ENCODE measurements at regions not wholly inside any gene's neighbourhood (a gene's known extent, or its start where the extent isn't known, plus 50 kb on each side); places are given as distances from the start of the nearest gene placed in this dataset.

- no peak overlapping the region for H3K4me3 ChIP-seq (ENCODE audit: low read depth, low read length)
- H3K4me1 ChIP-seq = no peaks in the 10 kb centered on the region
- H3K27ac ChIP-seq = no peak overlapping the region
- no peak for TF ChIP-seq CTCF (IDR thresholded peaks at IDR 0.05)
- H3K36me3 ChIP-seq (ENCODE audit: control insufficient read depth, insufficient read depth, low read length) = no peaks in the 10 kb centered on the region
- H3K9ac ChIP-seq = no peak overlapping the region
- no peaks in the 10 kb centered on the region for H3K27me3 ChIP-seq (ENCODE audit: control insufficient read depth, insufficient read depth, low read length)
- H2AFZ ChIP-seq = no peak overlapping the region
- no peaks in the 10 kb centered on the region for H3K9me3 ChIP-seq (ENCODE audit: control insufficient read depth, low read length)
- H3K4me2 ChIP-seq (ENCODE audit: low read length) = no peak overlapping the region
- H3K79me2 ChIP-seq = no peaks in the 10 kb centered on the region
Measured at GRCh38 chr5:18792145-18792544, 1157.9 kb downstream of the TAF11L14 start.

- Histone ChIP-seq H3K36me3 (ENCODE audit: control insufficient read depth, insufficient read depth, low read length) (no peaks in the 10 kb centered on the region), H3K4me1 (no peaks in the 10 kb centered on the region)
- no peak for TF ChIP-seq CTCF (IDR thresholded peaks at IDR 0.05)
Measured at GRCh38 chr5:18797222-18797621, 1163.0 kb downstream of the TAF11L14 start.

GRCh38 chr5:18798058-18798457, 1163.8 kb downstream of the TAF11L14 start:
- Histone ChIP-seq H3K27ac (no peak overlapping the region), H3K36me3 (ENCODE audit: control insufficient read depth, insufficient read depth, low read length) (no peaks in the 10 kb centered on the region), H3K4me2 (ENCODE audit: low read length) (no peak overlapping the region), H3K9me3 (ENCODE audit: control insufficient read depth, low read length) (no peaks in the 10 kb centered on the region), H3K9ac (no peak overlapping the region), H3K79me2 (no peaks in the 10 kb centered on the region), H3K27me3 (ENCODE audit: control insufficient read depth, insufficient read depth, low read length) (no peaks in the 10 kb centered on the region), H2AFZ (no peak overlapping the region), H3K4me1 (no peaks in the 10 kb centered on the region), H3K4me3 (ENCODE audit: low read depth, low read length) (no peak overlapping the region)
- TF ChIP-seq CTCF (IDR thresholded peaks at IDR 0.05) = no peak

More at GRCh38 chr5:18797222-18797621, 1163.0 kb downstream of the TAF11L14 start:
- Histone ChIP-seq H3K4me2 (ENCODE audit: low read length) (no peak overlapping the region), H3K27ac (no peak overlapping the region), H3K27me3 (ENCODE audit: control insufficient read depth, insufficient read depth, low read length) (no peaks in the 10 kb centered on the region), H3K9me3 (ENCODE audit: control insufficient read depth, low read length) (no peaks in the 10 kb centered on the region), H2AFZ (no peak overlapping the region), H3K9ac (no peak overlapping the region), H3K4me3 (ENCODE audit: low read depth, low read length) (no peak overlapping the region), H3K79me2 (no peaks in the 10 kb centered on the region)

- H3K4me3 ChIP-seq (ENCODE audit: low read depth, low read length) = no peak overlapping the region
- no peaks in the 10 kb centered on the region for H3K9me3 ChIP-seq (ENCODE audit: control insufficient read depth, low read length)
- H3K27me3 ChIP-seq (ENCODE audit: control insufficient read depth, insufficient read depth, low read length) = no peaks in the 10 kb centered on the region
- TF ChIP-seq CTCF (IDR thresholded peaks at IDR 0.05) = no peak
- no peak overlapping the region for H3K9ac ChIP-seq
- no peak overlapping the region for H3K4me2 ChIP-seq (ENCODE audit: low read length)
- no peaks in the 10 kb centered on the region for H3K4me1 ChIP-seq
- no peak overlapping the region for H2AFZ ChIP-seq
- no peaks in the 10 kb centered on the region for H3K79me2 ChIP-seq
- H3K36me3 ChIP-seq (ENCODE audit: control insufficient read depth, insufficient read depth, low read length) = no peaks in the 10 kb centered on the region
- no peak overlapping the region for H3K27ac ChIP-seq
Measured at GRCh38 chr5:18799482-18800128, 1165.3 kb downstream of the TAF11L14 start.
